ENCODE measurements at regions not wholly inside any gene's neighbourhood (a gene's known extent, or its start where the extent isn't known, plus 50 kb on each side); places are given as distances from the start of the nearest gene placed in this dataset.
"Not testable (repeated sequence)": the region's sequence is repeated elsewhere in the genome, so short reads cannot be mapped to it uniquely, and the experiment has no call there.

GRCh38 chr14:53619691-53620231, 336.9 kb downstream of the BMP4 start:
- H3K27ac Mint-ChIP-seq = no peak overlapping the region

GRCh38 chr14:53616536-53616935, 340.1 kb downstream of the BMP4 start:
- H3K36me3 Mint-ChIP-seq; DNase-seq (ENCODE audit: extremely low spot score, unreplicated experiment); H3K4me1 Mint-ChIP-seq (ENCODE audit: unreplicated experiment); H3K27me3 Mint-ChIP-seq; H3K9me3 Mint-ChIP-seq; H3K27ac Mint-ChIP-seq; H3K4me3 Mint-ChIP-seq: not testable (repeated sequence)

More at GRCh38 chr14:53619691-53620231, 336.9 kb downstream of the BMP4 start:
- no peaks in the 10 kb centered on the region for H3K9me3 Mint-ChIP-seq
- no peak for TF ChIP-seq CTCF (conservative IDR thresholded peaks at IDR 0.05)
- no peaks in the 10 kb centered on the region for H3K36me3 Mint-ChIP-seq
- no peak for DNase-seq (ENCODE audit: extremely low spot score, unreplicated experiment)
- no peak overlapping the region for H3K4me3 Mint-ChIP-seq
- H3K4me1 Mint-ChIP-seq (ENCODE audit: unreplicated experiment) = no peaks in the 10 kb centered on the region
- peaks cover 3% of the 10 kb centered on the region for H3K27me3 Mint-ChIP-seq

GRCh38 chr14:53615252-53615651, 341.4 kb downstream of the BMP4 start:
- DNase-seq (ENCODE audit: extremely low spot score, unreplicated experiment) = no peak
- Mint-ChIP-seq H3K36me3 (no peaks in the 10 kb centered on the region), H3K4me3 (no peak overlapping the region), H3K27ac (no peak overlapping the region), H3K9me3 (no peaks in the 10 kb centered on the region), H3K27me3 (peaks cover 6% of the 10 kb centered on the region), H3K4me1 (ENCODE audit: unreplicated experiment) (peaks cover 8% of the 10 kb centered on the region)
- no peak for TF ChIP-seq CTCF (conservative IDR thresholded peaks at IDR 0.05)

- Mint-ChIP-seq H3K4me3 (peak overlapping the region; percentile 80), H3K36me3 (no peaks in the 10 kb centered on the region), H3K27me3 (peaks cover 3% of the 10 kb centered on the region), H3K9me3 (no peaks in the 10 kb centered on the region), H3K4me1 (ENCODE audit: unreplicated experiment) (peaks cover 8% of the 10 kb centered on the region), H3K27ac (peak overlapping the region; percentile 92)
- no peak for DNase-seq (ENCODE audit: extremely low spot score, unreplicated experiment)
- TF ChIP-seq CTCF (conservative IDR thresholded peaks at IDR 0.05) = no peak
Observed at GRCh38 chr14:53613404-53614253, 343.0 kb downstream of the BMP4 start.

GRCh38 chr14:53610947-53611346, 345.7 kb downstream of the BMP4 start:
- Mint-ChIP-seq H3K9me3 (peaks cover 9% of the 10 kb centered on the region), H3K27ac (no peak overlapping the region), H3K4me1 (ENCODE audit: unreplicated experiment) (peaks cover 8% of the 10 kb centered on the region), H3K36me3 (no peaks in the 10 kb centered on the region), H3K4me3 (no peak overlapping the region), H3K27me3 (peaks cover 3% of the 10 kb centered on the region)
- peak; percentile 18 for TF ChIP-seq CTCF (conservative IDR thresholded peaks at IDR 0.05)
- no peak for DNase-seq (ENCODE audit: extremely low spot score, unreplicated experiment)

GRCh38 chr14:53609009-53609408, 347.6 kb downstream of the BMP4 start:
- no peaks in the 10 kb centered on the region for H3K36me3 Mint-ChIP-seq
- peaks cover 8% of the 10 kb centered on the region for H3K4me1 Mint-ChIP-seq (ENCODE audit: unreplicated experiment)
- no peak for TF ChIP-seq CTCF (conservative IDR thresholded peaks at IDR 0.05)
- peaks cover 3% of the 10 kb centered on the region for H3K27me3 Mint-ChIP-seq
- H3K9me3 Mint-ChIP-seq = peaks cover 9% of the 10 kb centered on the region
- peak overlapping the region; percentile 92 for H3K27ac Mint-ChIP-seq
- no peak overlapping the region for H3K4me3 Mint-ChIP-seq
- DNase-seq (ENCODE audit: extremely low spot score, unreplicated experiment) = no peak
